Embryonic facial prominence (tissue), 1 donor: ENCODE measurements at regions not wholly inside any gene's neighbourhood (a gene's known extent, or its start where the extent isn't known, plus 50 kb on each side); places are given as distances from the start of the nearest gene placed in this dataset.

ENCODE experiments used
- DNase-seq: peaks from one replicate; pipeline ENCODE4 v3.0.0-alpha.2; 2016; ENCODE audit errors: extremely low spot score

DNA sequence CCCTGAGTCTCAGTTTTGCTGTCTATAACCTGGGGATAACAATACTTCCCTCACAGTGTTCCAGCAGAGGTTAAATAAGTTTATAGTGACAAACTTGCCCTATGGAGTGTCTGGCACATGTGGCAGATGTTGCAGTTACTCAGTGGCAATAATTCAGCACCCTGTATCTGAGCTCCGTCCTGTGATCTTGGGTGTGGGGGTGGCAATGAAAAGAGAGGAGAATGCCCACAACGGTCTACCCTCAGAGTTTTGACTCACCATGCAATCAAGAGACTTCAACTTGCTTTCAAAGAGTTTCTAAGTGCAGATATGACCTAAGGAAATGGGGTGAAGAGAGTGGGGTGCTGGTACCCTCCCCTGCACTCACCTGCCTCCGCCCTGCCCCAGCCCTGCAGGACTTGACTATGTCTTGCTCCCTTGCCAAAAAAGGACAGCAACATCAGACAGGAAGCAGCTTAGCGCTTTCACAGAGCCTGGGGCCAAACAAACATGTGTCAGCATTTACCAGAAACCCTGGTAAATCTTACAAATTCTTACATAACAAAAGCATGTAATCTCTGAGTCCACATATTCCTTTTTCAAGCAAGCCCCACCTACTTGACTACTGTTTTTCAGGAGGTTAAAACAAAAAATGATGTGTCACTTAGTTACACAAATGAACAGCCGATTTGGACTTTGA is 185.1 kb upstream of the CAMK1G start:
- no peak for DNase-seq

DNA sequence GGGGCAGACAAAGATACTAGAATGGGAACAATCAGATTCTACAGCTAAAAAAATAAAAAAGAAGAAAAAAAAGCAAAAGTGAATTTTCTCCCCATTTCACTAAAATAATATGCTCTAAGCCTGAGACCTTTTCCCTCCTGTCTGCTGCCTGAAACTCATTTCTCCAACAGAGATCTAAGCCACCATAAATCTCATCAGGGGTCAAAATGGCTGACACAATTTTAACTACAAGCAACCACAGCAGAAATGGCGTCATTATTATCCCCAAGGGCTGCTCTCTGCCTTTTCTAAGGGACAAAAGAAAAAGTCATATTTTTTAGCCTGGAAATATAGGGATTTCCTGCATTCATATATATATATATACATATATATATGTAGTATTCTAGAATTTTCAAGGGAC is 183.7 kb upstream of the CAMK1G start:
- DNase-seq, result no peak

DNA sequence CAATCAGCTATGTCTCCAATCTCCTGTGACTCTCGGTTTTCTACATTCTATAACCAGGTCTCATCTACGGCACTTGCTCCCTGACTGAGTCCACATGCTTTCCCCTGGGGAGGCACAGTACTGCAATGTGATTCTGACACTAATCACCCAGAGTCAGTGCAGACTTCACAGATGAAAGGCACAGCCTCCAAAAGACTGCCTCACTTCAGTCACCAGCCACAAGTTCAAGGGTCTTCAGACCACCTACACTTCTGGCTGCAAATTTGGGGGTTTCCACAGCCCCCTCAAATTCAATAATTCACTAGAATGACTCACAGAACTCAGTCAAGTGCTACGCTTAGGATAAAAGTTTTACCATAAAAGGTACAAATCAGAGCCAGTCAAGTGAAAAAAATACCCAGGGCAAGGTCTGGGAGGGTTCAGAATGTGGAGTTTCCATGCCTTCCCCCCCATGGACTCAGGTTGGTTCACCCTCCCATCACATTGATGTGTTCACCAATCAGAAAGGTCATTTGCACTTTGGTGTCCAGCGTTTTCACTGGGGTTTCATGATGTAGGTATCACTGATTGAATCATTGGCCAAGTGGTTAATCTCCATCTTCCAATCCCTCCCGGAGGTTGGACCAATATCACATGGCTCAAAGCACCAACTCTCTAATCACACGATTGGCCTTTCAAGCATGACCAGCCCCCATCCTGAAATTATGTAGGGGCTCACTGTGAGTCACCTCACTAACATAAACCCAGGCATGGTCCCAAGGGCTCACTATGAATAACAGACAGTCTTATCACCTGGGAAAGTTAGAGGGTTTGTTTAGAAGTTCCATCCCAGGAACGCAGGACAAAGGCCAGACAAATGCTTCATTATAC is 182.9 kb upstream of the CAMK1G start:
- no peak for DNase-seq

DNA sequence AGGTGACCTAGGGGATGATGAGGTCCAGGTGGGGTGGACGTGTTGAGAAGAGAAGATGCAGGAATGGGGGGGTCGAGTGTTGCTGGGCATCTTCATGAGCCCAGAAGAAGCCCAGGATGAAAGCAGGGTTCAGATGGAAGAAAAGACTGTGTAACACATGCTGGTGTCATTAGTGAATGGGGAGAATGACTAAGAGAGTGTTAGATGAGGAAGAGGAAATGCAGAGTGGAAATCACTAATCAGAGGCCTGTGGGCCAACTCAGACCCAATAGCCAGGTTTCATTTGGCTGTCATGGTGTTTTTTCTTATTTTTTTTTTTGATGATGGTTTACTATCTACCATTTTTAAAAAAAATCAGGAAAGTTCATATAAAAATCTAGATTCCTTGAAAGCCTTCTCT is 180.8 kb upstream of the CAMK1G start:
- no peak for DNase-seq

DNA sequence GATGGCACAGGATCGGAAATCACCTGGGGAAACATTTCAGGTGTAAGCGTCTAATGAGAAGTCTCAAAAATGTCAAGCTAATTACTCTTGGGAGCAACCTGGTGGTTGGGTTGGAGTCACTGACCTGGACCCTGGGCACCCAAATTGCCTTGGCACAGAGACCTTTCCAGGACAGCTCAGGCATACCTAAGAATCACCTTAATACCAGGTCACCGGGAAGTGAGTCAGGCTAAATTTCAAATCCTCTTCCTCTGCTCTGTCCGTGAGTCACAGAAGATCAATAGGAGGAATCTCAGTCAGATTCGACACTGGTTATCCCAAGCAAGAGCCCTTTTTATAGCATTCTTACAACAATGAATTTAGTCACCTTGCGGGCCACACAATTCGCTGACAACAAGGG is 179.6 kb upstream of the CAMK1G start:
- DNase-seq, result no peak

DNA sequence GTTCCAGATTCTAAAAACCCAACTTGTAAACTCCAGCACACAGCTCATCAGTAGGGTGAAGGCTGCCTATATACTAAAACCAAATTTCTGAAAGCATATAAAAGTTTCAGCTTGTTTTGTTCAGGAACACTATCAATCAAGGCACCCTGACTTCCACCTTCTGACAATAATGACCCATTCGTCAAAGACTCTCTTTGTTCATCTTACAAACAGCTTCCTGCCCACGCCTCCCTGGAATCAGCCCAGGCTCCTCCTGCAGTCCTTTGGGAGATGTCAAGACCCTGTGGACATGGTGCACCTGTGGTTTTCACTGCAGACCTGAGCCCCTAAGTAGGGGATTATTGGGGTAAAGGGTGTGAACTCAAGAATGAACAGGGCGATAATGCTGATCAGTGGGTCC is 178.9 kb upstream of the CAMK1G start:
- DNase-seq, result no peak

DNA sequence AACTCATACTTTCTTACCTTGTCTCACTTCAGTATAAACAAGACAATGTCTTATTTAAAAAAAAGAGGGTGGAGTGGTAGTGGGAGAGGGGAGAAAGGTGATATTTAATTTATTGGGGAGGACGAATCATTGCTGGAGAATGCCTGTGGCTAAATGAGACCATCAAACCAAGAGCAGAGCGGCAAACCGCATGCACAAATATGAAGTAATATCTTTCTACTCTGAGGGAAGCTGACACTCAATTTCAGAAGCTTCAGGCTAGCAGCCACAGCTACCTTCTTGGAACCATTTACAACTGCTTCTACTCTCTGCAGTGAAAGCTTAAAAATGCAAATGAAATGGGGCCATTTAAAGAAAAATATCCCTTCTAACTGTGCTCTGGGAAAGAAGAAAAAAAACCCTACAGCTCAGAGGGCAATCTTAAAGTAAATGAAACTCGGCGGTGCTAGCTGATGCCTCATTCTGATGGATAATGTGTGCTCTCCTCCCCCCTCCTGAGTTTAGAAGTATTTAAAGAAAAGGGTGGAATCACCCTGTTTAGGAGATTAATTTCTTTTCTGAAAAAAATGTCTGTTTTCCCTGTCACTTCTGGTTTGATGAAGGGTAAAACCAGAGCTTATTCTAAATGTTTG is 178.2 kb upstream of the CAMK1G start:
- DNase-seq, result no peak

DNA sequence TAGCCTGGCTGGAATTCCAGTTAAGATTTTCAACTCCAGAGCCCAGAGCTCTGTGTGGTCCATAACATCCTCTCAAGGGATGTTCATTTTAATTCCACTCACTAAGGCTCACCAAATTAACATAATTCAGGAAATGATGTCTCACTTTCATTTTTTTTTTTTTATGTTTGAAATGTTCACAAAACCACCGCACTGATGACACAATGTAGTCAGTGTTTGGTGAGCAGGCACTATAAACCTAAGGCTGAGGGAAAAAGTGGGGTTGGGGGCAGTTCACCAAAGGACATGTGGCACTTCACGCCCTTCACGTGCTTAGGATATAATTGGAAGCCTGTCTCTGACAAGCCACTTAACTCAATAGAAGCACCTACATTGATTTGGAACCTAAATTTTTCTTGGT is 177.3 kb upstream of the CAMK1G start:
- no peak for DNase-seq

DNA sequence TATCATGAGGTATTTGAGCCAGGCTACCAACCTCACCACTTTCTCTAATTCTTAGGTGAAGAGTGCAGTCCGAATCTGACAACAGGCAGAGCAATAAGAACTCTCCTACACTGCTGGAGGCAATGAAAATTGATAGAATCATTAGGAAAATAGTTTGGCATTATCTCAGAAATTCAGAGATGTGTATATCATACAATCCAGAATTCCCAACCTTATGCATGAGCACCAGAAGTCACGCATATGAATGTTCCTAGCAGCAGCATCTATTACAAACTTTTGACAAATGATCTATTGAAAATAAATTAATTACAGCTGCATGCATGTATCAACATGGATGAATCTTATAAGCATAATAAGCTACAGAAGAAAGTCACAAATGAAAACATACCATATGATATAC is 176.9 kb upstream of the CAMK1G start:
- no peak for DNase-seq

DNA sequence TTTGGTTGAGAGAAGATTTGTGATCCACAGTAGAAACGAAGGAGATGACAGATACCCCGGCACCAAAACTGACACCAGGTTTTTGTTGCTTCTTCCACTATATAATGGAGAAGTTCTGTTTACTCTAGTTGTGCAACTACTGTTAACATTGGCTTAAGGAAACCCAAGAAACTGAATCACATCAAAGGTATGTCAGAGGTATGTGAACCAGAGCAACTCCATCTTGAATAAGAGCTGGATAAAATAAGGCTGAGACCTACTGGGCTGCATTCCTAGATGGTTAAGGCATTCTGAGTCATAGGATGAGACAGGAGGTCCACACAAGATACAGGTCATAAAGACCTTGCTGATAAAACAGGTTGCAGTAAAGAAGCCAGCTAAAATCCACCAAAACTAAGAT is 173.7 kb upstream of the CAMK1G start:
- DNase-seq, result no peak

DNA sequence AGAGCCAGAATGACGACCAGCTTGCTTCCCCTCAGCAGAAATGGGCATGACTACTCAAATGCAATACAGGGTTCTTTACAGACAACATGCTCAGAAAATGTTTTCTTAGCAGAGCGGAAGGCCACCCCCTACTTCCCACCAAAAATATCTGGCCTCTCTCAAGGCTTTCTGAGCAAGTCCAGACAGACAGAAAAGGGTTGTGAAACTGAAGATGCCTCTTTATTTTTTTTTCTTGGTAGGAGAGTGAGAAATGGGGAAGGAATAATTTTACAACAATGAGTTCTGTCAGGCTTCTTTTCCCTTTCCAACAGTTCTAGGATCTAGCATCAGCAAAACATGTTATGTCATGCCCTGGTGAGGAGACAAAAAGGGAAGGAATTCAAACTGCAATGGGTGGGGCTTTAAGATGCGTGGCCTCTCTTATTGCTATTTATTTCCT is 172.0 kb upstream of the CAMK1G start:
- DNase-seq, result peak; percentile 34

DNA sequence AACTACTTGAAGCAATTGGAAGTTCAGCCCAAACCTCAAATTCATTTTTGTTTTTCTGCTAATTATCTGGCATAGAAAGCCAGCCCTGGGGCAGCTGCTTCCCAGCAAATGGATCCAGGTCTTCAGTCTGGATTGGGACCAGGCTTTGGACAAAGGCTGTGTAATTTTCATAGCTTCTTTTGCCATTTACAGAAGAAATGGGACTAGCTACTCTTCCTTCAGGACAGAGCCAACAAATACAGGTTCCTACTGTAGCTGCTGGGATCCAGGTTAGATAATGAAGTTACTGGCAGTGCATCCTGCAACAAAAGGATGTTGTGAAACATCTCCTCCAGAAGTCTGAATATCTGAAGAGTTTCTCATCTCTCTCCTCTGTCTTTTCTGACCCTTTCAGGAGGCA is 171.5 kb upstream of the CAMK1G start:
- DNase-seq, result no peak

DNA sequence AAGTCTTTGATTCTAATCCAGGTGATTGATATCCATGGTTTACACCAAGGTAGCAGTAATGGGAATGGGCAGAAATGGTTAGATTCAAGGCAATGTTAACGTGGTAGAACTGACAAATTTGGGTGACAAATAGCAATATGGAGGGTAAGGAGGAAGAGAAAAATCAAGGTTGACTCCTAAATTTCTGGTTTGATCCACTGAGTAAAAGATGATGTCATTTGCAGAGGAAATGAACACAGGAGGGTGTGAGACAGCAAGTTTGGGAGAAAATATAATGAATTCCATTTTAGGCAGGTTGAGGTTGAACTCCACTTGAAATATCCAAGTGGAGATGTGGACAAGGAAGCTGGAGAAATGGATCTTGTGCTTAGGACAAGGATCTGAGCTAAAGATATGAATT is 170.9 kb upstream of the CAMK1G start:
- no peak for DNase-seq

DNA sequence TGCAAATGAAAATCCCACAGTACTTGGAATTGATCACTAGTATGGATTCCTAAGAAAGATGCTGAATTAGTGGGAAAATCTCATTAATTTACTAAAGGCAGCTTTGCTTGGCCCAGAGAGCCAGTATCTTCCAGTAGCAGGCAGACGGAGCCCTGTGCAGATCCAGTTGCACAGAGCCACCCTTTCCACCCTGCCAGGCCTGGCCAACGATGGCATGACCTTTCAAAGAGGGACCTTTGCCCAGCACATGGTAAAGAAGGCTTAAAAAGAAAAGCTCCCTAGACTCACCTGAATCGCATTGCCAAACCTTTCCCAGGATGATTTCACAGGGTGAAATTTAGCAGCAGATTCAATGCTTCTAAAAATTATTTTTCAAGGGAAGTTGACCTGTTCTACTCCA is 170.5 kb upstream of the CAMK1G start:
- DNase-seq, result no peak

DNA sequence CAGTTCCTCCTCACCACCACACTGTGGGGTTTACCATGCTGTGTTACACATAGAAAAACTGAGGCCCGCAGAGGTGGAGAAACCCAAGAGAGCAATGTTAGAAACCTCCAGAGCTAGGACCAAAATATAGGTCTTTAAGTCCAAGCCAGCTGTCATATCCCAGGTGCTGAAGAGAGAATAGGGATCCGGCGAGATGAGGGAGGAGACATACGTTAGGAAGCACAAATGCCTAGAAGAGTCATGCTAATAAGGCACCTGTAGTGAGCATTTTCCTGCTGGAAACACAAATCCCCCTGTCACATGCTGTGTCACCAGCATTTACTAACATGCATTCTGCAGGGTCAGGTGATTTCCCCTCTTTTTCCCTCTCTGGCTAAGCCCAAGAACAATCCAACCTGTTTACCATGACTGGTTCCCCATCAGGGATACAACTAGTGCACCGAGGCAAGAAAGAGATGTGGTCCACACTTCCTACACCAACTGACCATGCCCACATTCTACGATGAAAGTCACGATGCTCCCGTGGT is 168.6 kb upstream of the CAMK1G start:
- DNase-seq, result no peak

DNA sequence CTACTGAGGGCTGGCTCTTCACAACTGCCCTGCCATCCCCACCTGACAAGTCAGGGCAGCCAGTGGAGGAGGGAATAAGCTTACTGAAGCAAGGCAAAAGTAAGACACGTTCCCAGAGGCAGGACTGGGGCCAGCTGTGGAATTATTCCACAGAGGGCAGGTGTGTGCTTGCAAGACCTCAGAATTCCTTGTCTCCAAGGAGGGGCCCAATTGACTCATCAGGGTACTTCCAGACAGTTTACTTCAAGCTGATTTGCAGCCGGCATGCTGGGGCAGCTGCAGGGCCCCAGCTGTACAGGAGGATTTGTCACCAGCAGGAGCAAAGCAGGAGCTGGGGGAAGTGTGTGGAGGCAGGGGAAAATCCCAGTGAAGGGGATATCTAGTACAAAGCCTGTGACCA is 167.5 kb upstream of the CAMK1G start:
- no peak for DNase-seq

DNA sequence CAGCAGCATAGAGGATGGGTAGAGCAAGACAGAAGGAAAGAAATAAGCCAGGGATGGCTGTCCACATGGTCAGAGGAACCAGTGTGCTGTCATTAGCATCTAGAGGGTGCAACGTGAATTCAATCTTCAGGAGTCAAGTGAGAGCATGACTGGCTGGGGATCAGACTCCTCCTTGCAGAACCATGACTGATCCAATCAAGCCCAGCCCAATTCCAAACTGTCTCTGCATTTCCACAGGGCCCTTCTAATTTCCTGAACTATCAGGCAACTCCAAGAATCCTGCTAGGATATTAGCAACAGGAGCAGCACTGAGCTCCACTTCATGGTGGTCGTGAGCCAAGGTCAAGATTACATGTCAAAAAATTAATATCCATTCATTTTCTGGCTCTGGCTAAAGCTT is 166.8 kb upstream of the CAMK1G start:
- no peak for DNase-seq

DNA sequence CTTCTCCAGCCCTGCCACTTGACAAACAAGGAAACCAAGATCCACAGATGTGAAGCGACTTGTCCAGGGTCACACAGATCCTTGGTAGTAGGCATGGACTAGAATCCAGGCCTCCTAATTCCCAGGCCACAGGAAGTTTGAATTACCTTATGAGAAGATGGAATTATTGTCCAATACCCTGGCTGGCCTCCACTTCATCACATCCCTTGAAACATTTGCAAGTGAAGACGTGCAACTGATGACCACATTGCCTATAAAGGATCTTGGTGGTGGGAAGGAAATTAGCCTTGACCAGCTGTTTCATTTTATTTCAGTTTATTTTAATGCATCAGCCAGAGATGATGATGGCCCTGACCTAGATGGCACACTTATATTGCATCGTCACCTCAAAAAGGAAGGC is 165.8 kb upstream of the CAMK1G start:
- no peak for DNase-seq

DNA sequence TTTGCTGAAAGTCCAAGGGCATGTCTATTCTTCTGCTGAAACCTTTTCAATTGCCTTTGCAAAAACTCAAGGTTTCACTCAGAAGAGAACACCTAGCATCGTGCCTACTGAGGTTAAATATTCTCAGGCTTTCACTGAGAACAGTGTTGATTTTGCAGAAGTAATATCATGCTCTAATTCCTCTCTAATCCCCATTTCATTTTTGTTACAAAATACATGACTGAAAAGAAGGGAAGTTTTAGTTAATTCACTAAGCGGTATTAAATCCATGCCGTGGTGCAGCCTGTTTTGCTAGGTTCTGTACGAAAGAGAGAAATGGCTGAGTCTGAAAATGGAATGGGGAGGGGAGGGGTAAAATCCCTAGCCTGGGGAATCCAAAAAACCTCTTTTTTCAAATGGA is 163.2 kb upstream of the CAMK1G start:
- no peak for DNase-seq

DNA sequence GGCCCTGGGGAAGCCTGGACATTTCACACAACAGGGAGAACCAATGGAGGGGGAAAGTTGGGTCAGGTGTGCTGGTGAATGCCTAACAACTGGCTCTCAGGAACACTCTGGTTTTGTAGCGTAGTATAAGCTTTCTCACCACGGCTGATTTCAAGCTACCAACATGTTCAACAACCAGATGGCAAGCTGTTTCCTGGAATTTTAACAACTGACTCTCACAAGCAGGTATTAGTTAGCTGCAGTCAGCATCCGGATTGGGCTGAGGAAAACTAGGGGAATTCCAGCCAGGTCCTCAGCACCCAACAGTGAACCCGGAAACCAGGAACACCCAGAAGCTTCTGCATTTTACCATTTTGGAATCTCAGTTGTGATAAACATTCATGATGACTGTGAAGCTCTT is 162.3 kb upstream of the CAMK1G start:
- no peak for DNase-seq

DNA sequence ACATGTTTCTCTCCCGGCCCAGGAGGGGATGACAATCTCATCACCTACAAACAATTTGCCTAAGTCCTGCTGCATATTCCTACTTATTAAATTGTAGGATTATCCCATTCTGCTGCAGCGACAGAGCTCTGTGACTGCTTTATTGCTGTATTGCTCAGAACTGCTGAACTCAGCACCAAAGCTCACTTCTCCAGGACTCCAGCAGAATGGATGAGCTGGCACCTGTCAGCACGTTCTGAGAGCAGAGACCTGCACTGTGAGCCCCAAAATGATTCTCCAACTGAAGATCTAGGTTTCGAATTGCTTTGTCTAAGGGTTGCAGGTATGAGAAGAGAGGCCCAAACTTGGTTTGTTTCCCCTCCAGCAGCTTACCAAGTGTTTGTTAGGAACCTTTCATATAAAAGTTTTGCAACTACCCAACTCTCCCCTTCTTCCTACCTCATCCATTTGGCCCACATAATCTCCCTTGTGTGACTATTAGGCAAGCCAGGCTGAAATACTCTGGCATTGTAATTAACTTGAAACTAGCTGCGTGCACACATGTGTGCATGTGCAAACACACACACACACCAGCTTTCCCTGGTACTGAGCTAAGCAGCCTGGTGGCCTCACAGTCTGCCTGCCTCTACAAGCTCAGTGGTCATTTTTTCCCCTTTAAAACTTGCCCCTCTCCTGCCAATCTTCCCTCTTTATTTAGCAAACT is 161.4 kb upstream of the CAMK1G start:
- DNase-seq, result no peak

DNA sequence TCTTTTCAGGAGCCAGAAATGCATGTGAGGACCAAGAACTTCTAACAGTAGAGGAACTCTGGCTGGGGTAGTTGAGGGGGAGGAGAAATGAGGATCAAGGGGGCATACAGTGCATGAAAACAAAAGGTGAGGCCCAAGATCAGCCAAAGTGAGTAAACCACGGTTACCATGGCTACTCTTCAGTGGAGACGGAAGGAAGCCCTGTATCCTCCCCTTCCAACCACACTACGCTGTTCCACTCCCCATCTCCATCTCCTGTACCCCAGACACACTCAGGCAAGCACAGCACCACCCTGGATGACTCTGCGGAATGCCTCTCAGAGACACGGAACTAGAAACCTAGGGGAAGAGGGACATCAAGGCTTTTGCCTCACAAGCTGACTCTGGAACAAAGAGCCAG is 157.6 kb upstream of the CAMK1G start:
- no peak for DNase-seq
